ENCODE measurements at regions not wholly inside any gene's neighbourhood (a gene's known extent, or its start where the extent isn't known, plus 50 kb on each side); places are given as distances from the start of the nearest gene placed in this dataset.

DNA sequence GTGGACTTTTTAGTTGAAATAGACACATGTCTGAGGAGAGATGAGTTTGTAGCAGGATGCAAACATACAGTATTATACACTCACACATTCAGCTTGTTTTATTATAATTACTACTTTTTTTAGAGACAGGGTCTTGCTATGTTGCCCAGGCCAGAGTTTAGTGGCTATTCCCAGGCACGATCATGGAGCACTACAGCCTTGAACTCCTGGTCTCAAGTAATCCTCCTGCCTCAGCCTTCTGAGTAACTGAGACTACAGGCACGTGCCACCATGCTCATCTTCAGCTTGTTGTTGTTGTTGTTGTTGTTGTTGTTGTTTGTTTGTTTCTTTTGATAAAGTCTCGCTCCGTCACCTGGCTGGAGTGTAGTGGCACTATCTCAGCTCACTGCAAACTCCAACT, 94.7 kb upstream of the ACSL4 start:
- TF ChIP-seq POLR2A (IDR thresholded peaks at IDR 0.05), result no peak
- TF ChIP-seq, protein P1, sequence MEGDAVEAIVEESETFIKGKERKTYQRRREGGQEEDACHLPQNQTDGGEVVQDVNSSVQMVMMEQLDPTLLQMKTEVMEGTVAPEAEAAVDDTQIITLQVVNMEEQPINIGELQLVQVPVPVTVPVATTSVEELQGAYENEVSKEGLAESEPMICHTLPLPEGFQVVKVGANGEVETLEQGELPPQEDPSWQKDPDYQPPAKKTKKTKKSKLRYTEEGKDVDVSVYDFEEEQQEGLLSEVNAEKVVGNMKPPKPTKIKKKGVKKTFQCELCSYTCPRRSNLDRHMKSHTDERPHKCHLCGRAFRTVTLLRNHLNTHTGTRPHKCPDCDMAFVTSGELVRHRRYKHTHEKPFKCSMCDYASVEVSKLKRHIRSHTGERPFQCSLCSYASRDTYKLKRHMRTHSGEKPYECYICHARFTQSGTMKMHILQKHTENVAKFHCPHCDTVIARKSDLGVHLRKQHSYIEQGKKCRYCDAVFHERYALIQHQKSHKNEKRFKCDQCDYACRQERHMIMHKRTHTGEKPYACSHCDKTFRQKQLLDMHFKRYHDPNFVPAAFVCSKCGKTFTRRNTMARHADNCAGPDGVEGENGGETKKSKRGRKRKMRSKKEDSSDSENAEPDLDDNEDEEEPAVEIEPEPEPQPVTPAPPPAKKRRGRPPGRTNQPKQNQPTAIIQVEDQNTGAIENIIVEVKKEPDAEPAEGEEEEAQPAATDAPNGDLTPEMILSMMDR (IDR thresholded peaks at IDR 0.05), result no peak
- TF ChIP-seq EP300 (IDR thresholded peaks at IDR 0.05), result no peak

Data from ovary (tissue), 3 donors.